ENCODE measurements at regions not wholly inside any gene's neighbourhood (a gene's known extent, or its start where the extent isn't known, plus 50 kb on each side); places are given as distances from the start of the nearest gene placed in this dataset.

DNA sequence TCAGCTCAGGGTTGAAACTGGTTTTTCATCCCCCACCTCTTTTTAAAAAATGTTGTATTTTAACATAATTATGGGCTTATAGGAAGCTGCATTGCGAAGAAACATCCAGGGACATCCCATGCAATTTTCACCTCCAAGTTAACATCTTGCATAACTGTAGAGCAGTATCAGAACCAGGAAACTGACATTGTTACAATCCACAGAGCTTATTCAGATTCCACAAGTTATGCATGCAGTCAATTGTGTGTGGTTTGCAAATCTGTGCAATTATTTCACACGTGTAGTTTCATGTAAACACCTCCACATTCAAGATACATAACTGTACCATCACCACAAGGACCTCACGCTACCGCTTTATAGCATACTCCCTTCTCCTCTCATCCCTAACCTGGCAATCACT, 97.5 kb upstream of the GATB start:
- Histone ChIP-seq H3K36me3 (ENCODE audit: control insufficient read depth, insufficient read depth, low read length) (no peaks in the 10 kb centered on the region), H3K4me3 (ENCODE audit: low read depth, low read length) (no peak overlapping the region), H3K27me3 (ENCODE audit: control insufficient read depth, insufficient read depth, low read length) (peaks cover 4% of the 10 kb centered on the region)
- DNase-seq (ENCODE audit: low read depth), result no peak
- TF ChIP-seq, protein P1, sequence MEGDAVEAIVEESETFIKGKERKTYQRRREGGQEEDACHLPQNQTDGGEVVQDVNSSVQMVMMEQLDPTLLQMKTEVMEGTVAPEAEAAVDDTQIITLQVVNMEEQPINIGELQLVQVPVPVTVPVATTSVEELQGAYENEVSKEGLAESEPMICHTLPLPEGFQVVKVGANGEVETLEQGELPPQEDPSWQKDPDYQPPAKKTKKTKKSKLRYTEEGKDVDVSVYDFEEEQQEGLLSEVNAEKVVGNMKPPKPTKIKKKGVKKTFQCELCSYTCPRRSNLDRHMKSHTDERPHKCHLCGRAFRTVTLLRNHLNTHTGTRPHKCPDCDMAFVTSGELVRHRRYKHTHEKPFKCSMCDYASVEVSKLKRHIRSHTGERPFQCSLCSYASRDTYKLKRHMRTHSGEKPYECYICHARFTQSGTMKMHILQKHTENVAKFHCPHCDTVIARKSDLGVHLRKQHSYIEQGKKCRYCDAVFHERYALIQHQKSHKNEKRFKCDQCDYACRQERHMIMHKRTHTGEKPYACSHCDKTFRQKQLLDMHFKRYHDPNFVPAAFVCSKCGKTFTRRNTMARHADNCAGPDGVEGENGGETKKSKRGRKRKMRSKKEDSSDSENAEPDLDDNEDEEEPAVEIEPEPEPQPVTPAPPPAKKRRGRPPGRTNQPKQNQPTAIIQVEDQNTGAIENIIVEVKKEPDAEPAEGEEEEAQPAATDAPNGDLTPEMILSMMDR (IDR thresholded peaks at IDR 0.05; ENCODE audit: insufficient read depth, low read depth, low read length), result no peak
- ChIA-PET POLR2A (no interaction called here), CTCF (no interaction called here)

DNA sequence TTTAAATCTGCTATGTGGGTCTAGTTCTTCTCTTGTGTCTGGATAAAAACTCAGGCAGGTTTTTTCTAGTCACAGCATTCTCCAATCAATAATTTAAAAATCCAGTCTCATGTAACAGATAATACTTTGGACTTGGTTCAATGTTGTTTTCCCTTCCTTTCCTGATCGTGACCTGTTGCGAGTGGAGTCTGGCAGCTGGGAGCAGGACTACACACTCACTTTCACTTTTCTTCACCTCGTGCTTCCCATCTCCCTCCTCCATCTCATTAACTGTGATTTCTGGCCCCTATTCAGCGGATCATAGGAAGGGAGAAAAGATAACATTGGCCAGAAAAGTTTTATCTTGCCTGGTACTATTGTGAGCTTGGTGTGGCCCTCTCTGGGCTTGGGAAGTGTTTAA, 96.6 kb upstream of the GATB start:
- Histone ChIP-seq H3K27me3 (ENCODE audit: control insufficient read depth, insufficient read depth, low read length) (peaks cover 4% of the 10 kb centered on the region), H3K36me3 (ENCODE audit: control insufficient read depth, insufficient read depth, low read length) (no peaks in the 10 kb centered on the region), H3K4me3 (ENCODE audit: low read depth, low read length) (no peak overlapping the region)
- ChIA-PET CTCF (no interaction called here), POLR2A (no interaction called here)
- no peak for DNase-seq (ENCODE audit: low read depth)
- TF ChIP-seq, protein P1 (IDR thresholded peaks at IDR 0.05; ENCODE audit: insufficient read depth, low read depth, low read length), result no peak

DNA sequence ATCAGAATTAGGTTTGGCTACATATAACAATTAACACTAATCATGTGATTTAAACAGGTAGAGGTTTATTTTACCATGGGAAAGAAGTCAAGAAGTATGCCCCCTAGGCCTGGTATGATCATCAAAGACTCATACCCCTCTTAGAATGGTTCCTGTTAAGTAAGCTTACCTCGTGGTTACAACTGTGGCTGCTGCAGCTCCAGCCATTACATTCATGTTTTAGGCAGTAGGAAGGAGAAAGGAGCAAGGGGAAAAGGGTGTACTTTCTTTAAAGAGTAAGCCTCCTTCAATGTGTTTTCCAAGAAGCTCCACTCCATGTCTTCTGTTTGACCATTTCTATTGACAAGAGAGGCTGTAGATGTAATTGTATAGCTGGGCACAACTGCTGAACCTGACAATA, 94.9 kb upstream of the GATB start:
- CTCF ChIA-PET, result no interaction called here
- Histone ChIP-seq H3K4me3 (ENCODE audit: low read depth, low read length) (no peak overlapping the region), H3K36me3 (ENCODE audit: control insufficient read depth, insufficient read depth, low read length) (no peaks in the 10 kb centered on the region), H3K27me3 (ENCODE audit: control insufficient read depth, insufficient read depth, low read length) (peaks cover 2% of the 10 kb centered on the region)
- TF ChIP-seq, protein P1 (IDR thresholded peaks at IDR 0.05; ENCODE audit: insufficient read depth, low read depth, low read length), result no peak
- no peak for DNase-seq (ENCODE audit: low read depth)
- POLR2A ChIA-PET, result no interaction called here

DNA sequence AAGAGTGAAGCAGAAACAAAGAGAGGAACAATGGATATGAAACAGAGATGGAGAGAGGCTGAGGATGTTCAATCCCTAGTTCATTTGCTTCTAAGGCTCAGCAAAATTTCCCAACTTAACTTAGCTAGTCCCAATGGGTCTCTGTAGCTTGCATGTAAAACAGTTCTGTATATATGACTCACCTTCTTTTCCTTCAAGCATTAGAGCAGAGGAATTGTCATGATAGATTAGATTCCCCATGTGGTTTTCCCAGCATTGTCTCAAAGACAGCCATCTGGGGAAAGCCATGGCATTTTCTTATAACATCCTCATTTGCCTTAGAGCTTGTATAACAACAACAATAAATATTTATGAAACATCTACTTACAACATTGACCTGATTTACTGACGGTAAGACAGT, 93.9 kb upstream of the GATB start:
- DNase-seq (ENCODE audit: low read depth), result peak; percentile 6
- no peaks in the 10 kb centered on the region for H3K36me3 ChIP-seq (ENCODE audit: control insufficient read depth, insufficient read depth, low read length)
- H3K27me3 ChIP-seq (ENCODE audit: control insufficient read depth, insufficient read depth, low read length), result no peaks in the 10 kb centered on the region; the same call in 1 of the 2 replicates
- ChIA-PET POLR2A (no interaction called here), CTCF (interaction anchor here (0.6 kb wide), 1 partner anchor 492 kb away, joined by 3 read pairs; no protein-coding TSS in a partner anchor)
- no peak overlapping the region for H3K4me3 ChIP-seq (ENCODE audit: low read depth, low read length)
- TF ChIP-seq, protein P1 (IDR thresholded peaks at IDR 0.05; ENCODE audit: insufficient read depth, low read depth, low read length), result no peak

DNA sequence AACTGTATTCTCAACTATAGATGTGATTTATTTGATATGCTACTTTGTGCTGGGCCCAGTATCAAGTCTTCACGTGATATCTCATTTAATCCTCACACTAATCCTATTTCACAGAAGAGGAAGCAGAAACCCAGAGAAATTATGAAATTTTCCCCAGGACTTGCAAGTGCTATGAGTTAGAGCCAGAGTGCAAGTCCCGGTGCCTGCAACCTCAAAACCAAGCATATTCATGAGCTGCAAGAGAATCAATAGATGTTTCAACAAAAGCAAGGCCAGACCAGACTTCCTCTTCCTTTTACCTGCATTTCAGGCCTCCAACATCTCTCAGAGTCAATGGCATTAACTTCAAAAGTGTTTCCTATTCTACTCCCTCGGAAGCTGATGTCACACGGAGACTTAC, 92.2 kb upstream of the GATB start:
- CTCF ChIA-PET, result no interaction called here
- TF ChIP-seq, protein P1 (IDR thresholded peaks at IDR 0.05; ENCODE audit: insufficient read depth, low read depth, low read length), result no peak
- H3K4me3 ChIP-seq (ENCODE audit: low read depth, low read length), result no peak overlapping the region
- POLR2A ChIA-PET, result no interaction called here
- DNase-seq (ENCODE audit: low read depth), result no peak
- no peaks in the 10 kb centered on the region; the same call in 1 of the 2 replicates for H3K27me3 ChIP-seq (ENCODE audit: control insufficient read depth, insufficient read depth, low read length)
- no peaks in the 10 kb centered on the region for H3K36me3 ChIP-seq (ENCODE audit: control insufficient read depth, insufficient read depth, low read length)

All from BJ (cell line).